GM18508 (cell line): ENCODE measurements at regions not wholly inside any gene's neighbourhood (a gene's known extent, or its start where the extent isn't known, plus 50 kb on each side); places are given as distances from the start of the nearest gene placed in this dataset.

Experiments
- ATAC-seq: cut with Tn5 transposase; IDR thresholded peaks from one replicate; pipeline ENCODE4 v1.9.1; 2021; ENCODE audit warnings: moderate number of reproducible peaks; ENCODE audit not compliant: insufficient read depth, unreplicated experiment

DNA sequence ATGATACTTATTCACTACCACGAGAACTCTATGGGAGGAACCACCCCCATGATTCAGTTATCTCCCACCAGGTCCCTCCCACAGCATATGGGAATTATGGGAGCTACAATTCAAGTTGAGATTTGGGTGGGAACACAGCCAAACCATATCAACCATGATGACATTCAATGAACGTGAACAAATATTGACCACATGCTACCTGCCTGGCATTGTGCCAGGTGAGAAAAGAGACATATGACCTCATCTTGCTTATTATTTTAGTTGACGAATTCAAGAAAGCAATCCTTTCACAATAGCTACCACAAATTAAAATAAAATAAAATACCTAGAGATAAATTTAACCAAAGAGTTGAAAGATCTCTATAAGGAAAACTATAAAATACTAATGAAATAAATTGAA lies 286.5 kb upstream of the CRIM1 start:
- ATAC-seq, result no peak

DNA sequence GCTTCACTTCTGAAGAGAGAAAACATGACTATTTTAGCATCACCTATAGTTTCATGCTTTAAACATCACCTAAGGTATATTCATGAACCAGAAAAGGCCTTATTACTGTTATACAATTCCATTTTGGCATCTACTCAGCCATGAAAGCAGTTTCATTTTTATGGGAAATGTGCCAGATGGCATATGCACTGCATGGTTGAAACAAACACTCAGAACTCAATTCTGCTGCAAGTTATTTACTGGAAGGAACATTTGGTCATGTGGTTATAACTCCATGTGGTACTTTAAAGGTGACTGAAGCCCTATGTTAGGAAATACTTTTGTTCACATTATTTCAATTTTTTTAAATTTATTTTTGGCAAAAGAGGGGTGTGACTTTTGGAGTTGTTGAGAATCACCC lies 287.5 kb upstream of the CRIM1 start:
- ATAC-seq, result no peak

DNA sequence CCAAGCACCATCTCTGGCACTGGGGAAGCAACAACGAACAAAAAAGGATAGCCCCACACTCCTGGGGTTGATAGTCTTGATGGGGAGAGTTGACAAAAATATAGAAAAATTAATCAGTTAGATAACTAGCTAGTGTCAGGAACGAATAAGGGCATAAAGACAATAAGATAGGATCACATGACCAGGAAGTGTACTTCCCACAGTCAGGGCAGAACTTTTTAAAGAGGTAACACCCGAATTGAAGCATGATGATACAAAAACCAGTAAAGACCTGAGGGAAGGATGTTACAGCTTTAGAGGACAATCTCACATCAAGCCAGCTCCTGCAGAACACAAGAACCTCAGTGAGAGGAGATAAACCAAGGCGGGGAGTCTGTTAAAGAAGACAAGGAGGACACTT lies 295.4 kb upstream of the CRIM1 start:
- peak; percentile 5 for ATAC-seq

DNA sequence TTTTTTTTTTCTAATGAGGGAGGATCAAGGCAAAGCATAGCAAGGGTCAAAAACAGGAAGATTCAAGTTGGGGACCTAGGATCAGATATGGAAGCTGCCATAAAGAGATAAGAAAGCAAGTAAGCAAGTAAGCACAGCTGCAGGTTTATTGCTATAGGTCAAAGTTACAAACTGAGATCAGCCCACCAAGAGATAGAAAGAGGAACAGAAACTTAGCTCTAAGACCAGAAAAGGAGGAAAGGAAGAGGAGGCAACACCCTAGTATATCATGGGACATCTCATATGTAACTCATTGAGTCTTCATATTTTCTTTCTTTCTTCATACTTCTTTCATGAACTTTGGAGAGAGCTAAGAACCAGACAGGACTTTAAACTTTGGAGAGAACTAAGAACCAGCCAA lies 295.9 kb upstream of the CRIM1 start:
- peak; percentile 100 for ATAC-seq

DNA sequence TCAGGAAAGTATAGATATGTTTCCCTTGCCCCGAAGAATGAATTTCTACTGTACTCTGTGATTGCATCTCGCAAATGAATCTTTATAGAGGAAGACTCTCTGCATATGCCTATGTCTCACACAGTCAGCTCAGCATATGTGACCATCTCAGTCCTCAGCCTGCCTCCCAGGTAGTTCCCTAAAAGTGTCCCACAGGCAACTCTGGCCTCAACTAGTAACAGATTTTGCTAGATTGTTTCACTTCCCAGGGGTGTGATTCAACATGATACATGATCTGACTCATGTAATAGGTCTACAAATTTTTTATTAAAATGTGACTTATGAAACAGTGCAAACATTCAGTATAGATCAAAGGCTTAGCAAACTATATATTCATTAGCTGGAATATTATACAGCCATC lies 296.6 kb upstream of the CRIM1 start:
- no peak for ATAC-seq

DNA sequence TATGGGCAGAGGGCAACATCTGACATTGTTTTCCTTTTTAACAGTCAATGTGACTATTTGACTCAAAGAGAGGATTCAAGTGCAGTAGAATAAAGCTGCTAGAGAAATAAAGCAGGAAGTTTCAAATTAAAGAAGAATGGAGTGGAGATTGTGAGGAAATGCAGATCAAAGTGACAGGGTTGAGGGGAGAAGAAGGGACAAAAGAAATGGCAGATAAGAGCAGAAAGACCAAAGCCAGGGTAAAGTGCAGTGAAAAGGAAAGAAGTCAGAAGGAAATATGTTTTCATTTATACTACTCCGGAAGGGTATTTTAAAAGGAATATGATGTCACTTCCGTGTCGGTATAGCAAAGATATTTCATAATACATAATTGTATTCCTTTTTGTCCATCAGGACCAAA lies 297.5 kb upstream of the CRIM1 start:
- ATAC-seq, result no peak

DNA sequence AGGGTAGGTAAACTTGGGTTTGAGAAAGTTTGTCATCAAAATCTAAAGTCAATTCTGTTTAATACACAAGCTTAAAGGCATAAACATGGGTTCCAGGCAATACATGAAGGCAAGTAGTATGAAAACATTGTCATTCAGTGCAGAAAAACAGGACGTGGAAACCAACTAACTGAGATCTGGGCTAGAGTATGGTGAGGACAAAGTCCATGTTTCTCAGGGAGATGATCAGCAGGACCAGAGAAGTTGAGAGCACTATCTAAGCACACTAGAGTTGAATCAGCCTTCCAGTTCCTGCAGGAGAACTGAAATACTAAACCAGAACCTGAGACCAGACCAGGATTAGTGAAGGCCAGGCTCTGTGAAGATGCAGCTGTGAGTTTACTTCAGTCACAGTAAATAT lies 302.8 kb upstream of the CRIM1 start:
- ATAC-seq, result no peak

DNA sequence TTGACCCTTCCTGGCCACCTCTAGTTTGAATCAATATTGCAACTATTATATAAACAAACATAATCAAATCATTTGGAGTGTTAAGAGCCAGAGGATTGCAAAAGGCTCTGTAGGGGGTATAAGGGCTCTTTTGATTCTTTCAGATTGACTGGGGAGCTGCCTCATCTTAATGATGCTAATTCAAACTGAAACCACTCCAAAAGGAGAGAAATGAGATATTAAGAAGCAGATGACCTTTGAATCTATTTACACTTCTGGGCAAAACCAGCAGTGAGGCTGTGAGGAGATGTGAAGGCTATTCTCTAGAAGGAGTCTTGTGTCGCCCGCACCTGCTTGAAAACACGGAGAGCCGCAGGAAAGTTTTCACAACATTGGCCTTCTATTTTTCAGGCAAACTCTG lies 311.2 kb upstream of the CRIM1 start:
- ATAC-seq, result no peak

DNA sequence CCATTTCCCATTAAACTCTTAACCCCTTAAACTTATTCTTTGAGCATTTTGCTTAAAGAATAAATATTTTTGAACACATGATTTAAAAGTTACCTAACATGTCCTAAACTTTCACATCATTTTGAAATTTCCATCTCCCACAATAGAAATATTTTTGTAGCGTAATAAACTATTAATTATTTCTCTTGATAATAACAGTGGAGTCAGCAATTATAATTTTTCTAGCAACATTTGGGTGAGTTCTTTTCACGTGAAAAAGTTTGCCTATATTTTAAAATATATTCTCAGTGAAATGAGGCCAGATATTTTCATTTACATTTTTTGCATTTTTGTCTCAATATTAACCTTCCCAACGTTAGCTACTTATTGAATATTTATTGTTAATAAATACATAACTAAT lies 320.4 kb upstream of the CRIM1 start:
- ATAC-seq, result no peak

DNA sequence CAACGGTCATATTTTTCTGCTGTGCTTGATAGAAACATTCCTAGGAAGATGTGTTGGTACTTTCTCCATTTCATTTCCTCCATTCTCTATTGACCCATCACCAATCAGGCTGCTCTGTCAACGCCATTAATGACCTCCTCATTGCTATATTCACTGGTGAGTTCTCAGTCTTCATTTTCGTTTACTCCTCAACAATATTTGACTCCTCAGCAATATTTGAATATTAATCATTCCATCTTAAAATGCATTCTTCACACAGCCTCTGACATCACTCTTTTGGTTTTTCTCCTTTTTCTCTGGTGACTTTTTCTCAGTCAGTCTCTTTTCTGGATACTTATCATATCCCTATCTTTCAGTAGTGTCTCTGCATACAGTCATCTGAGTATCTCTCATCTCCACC lies 323.5 kb upstream of the CRIM1 start:
- ATAC-seq, result no peak

DNA sequence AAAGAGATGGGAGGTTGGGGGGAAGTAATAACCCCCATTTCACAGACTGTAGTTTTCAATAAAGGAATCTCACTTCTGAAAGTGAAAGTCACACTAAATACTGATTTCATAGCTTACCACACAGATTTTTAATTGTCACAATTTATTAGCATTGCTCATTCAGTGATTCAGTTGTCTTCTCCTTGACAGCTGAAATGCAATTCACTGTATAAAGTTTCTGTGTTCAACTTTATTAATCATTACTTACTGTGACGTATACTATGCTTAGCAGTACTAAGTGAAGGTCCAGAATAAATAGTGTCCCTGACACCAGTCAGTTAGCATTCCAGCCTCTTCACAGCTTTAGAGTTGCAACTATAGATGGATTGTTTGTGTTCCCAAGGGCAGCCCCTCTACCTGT lies 324.1 kb upstream of the CRIM1 start:
- ATAC-seq, result no peak

DNA sequence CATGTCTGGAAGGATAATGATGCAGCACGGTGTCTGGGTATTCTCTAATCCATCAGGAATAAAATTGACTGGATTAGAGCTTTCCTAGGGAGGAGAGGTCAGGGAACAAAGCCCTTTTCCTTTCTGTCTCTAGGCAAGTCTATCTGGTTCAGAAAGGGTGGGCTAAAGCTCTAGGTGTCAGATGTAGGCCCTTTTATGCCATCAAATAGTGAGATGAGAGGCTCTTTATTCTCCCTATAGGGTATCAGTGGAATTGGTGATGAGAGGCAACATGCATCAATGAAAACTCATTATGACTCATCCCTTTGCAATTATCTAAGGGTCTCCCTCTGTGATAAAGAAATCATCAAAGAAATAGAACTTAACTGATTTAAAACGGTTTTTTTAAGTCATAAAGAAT lies 328.0 kb upstream of the CRIM1 start:
- ATAC-seq, result no peak

DNA sequence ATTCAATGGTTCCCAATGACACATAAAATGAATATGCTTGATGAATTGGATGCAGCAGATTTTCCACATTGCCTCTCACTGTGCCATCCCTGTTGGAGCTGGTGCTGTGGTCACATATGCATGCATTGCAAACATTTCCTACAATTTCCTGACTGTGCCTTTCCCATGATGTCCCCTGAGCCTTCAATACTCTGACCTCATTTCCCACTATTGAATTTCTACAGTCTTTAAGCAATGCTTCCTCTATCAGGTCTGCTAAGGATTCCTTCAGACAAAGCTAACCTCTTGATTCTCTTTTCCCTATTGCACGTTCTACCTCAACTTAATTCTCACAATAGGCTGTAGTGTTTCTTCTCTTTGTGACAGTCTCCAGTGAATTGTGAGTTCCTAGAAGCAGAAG lies 342.5 kb upstream of the CRIM1 start:
- ATAC-seq, result no peak

DNA sequence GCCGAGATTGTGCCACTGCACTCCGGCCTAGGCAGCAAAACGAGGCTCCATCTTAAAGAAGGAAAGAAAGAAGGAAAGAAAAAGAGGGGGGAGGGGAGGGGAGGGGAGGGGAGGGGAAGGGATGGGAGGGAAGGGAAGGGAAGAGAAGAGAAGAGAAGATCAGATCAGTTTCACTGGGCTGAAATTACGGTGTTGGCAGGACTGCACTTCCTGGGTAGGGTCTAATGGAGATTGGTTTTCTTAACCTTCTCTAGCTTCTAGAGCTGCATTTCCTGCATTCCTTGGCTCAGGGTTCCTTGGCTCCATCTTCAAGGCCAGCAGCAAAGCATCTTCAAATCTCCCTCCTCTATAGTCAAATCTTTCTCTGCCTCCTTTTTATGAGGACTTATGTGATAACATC lies 349.1 kb upstream of the CRIM1 start:
- no peak for ATAC-seq

DNA sequence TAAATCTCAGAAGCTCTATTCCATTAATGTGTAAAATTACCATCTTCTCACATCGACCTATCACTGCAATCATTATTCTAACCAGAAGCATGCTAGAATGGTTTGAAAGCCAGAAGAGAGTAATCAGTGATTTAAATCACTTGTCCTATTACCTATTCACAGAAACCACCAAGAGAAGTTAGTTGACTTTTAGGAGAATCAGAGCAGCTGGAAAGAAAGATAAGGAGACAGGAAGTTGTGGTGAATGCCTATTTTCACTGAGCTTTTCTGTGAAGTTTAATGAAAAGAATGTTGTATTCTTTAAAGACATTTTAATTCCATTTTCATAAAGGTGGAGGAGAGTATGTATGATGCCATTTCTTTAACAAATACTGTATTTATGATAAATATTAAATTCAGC lies 352.6 kb upstream of the CRIM1 start:
- ATAC-seq, result no peak

DNA sequence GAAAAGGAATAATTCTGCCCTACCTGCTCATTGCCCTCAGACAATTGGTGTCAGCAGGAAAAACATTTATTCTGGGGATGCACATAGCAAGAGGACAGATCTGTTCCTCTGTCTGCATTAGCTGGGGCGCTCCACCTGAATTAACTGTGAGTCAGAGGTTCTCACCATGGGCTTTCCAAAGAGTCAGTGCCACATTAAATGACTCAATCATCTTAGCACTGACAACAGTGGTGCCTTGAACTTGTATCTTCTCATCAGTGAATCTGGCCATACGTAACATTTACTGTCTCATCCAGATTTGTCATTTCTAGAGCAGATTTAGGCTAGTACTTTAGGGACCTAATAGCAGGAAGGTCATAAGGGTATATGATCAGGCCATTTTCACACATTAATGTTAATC lies 358.1 kb upstream of the CRIM1 start:
- ATAC-seq, result no peak

DNA sequence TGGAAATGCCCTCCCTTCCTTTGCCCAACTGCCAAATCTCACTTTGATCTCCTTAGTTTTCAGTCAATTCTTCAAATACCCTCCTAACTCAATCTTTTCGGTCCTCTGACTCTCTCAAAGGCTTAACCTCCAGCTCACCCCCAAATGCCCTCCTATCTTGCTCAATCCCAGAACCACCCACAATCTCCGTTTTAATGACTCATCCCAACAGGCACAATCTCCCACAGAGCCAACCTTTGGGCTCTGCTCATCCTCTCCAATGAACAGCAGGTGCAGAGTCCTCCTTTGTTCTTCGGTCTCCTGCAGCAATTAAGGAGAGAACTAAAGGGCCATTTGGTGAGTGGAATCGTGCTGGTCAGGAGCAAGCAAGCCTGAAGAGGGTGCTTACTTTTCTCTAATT lies 366.1 kb upstream of the CRIM1 start:
- no peak for ATAC-seq

DNA sequence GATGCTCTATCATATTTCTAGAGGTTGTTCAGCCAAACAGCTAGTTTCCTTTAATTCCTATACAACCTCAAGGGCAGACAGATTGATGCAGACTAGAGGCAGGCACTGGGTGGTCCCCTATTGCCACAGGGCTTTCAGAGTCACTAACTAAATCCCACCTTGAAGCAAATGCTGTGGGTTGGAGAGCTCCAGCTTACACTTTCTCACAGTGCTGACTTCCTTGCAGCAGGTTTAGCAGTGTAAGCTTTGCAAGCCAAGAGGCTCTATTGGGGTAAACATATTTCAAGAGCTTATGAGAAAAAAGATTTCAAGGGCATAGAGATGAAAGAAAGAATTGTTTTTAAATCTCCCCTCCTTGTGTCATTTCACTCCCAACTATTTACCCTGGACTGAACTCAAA lies 366.5 kb upstream of the CRIM1 start:
- ATAC-seq, result no peak

DNA sequence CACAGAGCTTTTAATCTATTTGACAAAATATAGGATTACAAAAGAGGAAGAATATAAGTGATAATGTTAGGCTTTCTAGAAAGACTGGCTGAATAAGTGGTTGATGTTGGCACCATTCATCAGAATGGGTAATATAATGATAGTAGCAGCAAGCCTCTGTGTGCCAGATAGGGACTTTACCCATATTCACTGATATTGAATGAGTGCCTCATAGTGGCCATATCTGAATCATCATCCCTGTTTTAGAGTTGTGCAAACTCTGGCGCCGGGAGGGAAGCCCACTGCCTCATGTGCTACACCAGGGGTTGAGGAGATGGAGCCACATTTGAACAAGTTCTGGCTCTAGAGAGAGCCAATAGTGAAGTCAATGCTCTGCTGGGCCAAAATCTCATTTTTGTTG lies 368.7 kb upstream of the CRIM1 start:
- no peak for ATAC-seq

DNA sequence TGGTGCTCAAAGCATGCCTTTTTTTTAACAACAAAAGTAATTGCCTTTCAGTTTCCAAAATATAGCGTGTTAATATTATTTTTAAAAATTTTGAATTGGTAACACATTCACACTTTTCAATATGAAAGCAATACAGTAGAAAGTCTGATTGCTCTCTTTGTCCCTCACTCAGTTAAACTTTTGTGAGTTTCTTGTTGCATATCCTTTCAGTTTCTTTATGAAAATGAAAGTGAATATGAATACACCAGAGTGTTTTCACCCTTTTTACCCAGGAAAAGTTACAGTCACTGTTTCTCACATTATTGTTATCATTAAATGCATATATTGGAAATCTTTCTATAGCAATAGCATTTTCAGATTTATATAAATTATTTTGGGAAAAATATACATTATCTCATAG lies 377.4 kb upstream of the CRIM1 start:
- peak; percentile 89 for ATAC-seq

DNA sequence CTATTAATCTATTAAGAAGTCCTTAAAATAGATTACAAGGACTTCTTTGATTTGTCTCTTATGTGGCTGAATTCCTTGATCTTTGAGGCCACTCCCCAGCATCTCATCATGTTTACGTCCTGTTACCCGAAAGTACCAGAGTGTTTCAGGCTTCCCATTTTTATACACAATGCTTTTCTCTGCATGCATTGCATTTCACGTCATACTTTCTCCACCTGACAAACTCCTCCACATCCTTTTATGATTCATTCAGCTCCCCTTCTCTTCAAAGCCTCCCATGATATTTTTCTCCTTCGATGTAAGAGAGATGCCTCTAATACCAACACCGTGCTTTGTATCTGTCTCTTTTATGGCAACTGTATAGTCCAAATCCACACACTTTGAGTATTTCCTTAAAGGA lies 379.0 kb upstream of the CRIM1 start:
- ATAC-seq, result no peak

DNA sequence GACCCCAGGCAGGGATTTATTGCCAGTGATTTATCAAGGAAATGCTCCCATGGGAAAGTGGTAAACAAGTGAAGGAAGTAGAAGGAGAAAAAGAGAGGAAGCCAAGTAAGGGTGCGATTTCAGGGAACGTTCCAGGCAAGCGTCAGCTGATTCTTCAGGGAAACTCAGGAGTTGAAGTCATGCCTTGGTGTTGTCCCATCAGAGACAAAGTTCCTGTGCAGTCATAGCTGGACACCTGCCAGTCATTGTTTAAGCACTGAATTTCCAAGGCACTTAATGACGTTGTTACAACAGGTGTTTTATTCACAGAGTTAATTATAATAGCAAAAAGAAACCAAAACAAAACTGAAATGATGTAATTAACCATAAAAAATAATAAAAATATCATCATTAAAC lies 381.8 kb upstream of the CRIM1 start:
- ATAC-seq, result no peak

DNA sequence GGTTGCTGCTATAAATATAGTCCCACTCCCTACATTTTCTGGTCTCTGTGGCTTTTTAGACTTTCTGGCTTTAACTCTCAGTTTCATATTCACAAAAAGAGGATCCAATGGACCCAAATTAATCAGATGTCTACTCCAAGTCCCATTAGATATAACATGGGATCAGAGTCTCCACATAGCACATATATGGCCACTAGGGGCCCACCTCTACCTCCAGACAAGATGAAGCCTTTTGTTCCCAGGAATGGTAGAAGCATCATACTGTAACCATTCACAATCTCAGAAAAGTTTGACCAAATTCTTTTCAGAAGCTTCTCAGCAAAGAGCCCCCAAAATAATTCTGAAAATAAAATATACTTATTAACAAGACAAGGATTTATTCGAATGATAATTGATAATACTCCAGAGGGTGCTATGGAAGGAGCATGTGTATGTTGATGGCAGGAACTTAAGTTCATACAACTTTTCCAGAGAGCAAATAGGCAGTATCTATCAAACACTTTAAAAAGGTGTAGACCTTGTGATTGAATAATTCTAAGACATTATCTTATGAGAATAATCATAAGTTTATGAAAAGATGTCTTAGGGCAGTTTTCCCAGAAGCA lies 382.3 kb upstream of the CRIM1 start:
- peak; percentile 59 for ATAC-seq
